ENCODE measurements at regions not wholly inside any gene's neighbourhood (a gene's known extent, or its start where the extent isn't known, plus 50 kb on each side); places are given as distances from the start of the nearest gene placed in this dataset.

DNA sequence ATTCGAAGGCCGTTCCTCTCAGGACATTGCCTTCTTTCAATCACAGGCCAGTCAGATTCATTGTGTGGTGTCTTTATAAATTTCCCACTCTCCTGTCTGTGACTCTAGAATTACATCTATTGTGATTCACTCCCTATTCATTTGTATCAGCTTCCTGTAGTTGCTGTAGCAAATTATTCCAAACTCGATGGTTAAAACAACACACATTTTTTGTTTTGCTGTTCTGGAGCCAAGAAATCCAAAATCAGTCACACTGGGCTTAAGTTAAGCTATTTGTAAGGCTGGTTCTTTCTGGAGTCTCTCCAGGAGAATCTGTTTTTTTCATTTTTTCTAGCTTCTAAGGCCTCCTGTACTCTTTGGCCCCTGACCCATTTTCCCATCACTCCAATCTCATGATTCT is 1487.0 kb upstream of the SLC10A2 start:
- TF ChIP-seq, protein P1, sequence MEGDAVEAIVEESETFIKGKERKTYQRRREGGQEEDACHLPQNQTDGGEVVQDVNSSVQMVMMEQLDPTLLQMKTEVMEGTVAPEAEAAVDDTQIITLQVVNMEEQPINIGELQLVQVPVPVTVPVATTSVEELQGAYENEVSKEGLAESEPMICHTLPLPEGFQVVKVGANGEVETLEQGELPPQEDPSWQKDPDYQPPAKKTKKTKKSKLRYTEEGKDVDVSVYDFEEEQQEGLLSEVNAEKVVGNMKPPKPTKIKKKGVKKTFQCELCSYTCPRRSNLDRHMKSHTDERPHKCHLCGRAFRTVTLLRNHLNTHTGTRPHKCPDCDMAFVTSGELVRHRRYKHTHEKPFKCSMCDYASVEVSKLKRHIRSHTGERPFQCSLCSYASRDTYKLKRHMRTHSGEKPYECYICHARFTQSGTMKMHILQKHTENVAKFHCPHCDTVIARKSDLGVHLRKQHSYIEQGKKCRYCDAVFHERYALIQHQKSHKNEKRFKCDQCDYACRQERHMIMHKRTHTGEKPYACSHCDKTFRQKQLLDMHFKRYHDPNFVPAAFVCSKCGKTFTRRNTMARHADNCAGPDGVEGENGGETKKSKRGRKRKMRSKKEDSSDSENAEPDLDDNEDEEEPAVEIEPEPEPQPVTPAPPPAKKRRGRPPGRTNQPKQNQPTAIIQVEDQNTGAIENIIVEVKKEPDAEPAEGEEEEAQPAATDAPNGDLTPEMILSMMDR (IDR thresholded peaks at IDR 0.05; ENCODE audit: low read depth, low read length), result no peak
- no peak for TF ChIP-seq EZH2phosphoT487 (IDR thresholded peaks at IDR 0.05; ENCODE audit: low read depth)

Data from OCI-LY3 (cell line).